ENCODE measurements at regions not wholly inside any gene's neighbourhood (a gene's known extent, or its start where the extent isn't known, plus 50 kb on each side); places are given as distances from the start of the nearest gene placed in this dataset.

DNA sequence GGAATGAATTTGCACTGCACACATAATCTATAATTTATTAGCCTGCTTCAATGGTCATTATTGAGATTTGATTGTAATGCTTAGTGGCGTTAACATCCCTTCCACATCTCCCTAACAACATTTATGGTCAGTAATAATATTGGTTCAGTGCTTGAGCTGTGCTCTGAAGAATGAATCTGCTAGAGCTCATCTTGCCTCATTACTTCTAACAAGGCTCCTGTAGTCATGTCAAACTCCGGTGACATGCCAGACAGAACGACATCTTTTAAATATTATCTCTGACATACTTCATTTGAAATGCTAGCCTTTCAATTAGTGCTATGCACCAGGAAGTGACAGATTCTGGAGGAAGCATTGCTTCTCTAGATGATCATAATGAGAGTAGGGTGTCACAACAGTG, 240.3 kb upstream of the BTBD3 start:
- no peak overlapping the region for H3K4me3 ChIP-seq
- H3K27ac ChIP-seq = no peak overlapping the region
- H3K9me3 ChIP-seq = no peaks in the 10 kb centered on the region
- H3K4me1 ChIP-seq = peaks cover 0 to 14% (median 0%) of the 10 kb centered on the region in 3 donors
- no peaks in the 10 kb centered on the region for H3K36me3 ChIP-seq
- WGBS, 2 donors (ENCODE audit: low coverage in 1 of 2) = 86 to 90% methylated on average over 3 of the region's 3 CpGs
- no peak for TF ChIP-seq EP300 (IDR thresholded peaks at IDR 0.05)
- TF ChIP-seq POLR2A (IDR thresholded peaks at IDR 0.05) = no peak
- TF ChIP-seq, protein P1, sequence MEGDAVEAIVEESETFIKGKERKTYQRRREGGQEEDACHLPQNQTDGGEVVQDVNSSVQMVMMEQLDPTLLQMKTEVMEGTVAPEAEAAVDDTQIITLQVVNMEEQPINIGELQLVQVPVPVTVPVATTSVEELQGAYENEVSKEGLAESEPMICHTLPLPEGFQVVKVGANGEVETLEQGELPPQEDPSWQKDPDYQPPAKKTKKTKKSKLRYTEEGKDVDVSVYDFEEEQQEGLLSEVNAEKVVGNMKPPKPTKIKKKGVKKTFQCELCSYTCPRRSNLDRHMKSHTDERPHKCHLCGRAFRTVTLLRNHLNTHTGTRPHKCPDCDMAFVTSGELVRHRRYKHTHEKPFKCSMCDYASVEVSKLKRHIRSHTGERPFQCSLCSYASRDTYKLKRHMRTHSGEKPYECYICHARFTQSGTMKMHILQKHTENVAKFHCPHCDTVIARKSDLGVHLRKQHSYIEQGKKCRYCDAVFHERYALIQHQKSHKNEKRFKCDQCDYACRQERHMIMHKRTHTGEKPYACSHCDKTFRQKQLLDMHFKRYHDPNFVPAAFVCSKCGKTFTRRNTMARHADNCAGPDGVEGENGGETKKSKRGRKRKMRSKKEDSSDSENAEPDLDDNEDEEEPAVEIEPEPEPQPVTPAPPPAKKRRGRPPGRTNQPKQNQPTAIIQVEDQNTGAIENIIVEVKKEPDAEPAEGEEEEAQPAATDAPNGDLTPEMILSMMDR (IDR thresholded peaks at IDR 0.05) = no peak
- no peak for TF ChIP-seq POLR2AphosphoS5 (IDR thresholded peaks at IDR 0.05)
- no peaks in the 10 kb centered on the region for H3K27me3 ChIP-seq
- ATAC-seq = no peak

DNA sequence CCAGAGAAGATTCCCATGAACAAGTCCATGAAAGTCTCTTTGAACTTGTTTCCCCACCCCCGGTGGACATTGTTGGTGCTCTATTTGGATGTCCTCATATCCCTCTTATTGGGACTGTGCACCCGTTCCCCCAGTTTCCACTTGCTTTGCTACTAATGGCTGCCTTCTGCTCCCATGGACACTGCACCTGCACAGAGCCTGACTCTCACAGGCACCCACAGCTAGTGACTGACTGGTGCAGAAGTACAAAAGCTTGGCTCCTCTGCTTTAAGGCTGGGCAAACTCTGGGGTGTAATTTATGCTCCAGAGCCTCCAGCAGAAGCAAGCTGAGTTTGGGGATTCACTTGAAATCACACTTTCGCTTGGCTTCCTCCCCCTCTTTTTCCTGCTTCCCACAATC, 239.9 kb upstream of the BTBD3 start:
- no peaks in the 10 kb centered on the region for H3K36me3 ChIP-seq
- H3K4me3 ChIP-seq = no peak overlapping the region
- no peaks in the 10 kb centered on the region for H3K9me3 ChIP-seq
- ATAC-seq = no peak
- no peak for TF ChIP-seq POLR2AphosphoS5 (IDR thresholded peaks at IDR 0.05)
- TF ChIP-seq, protein P1 (IDR thresholded peaks at IDR 0.05) = no peak
- H3K27ac ChIP-seq = no peak overlapping the region
- 81 to 96% methylated on average over 2 to 3 of the region's 3 CpGs for WGBS, 2 donors (ENCODE audit: low coverage in 1 of 2)
- H3K27me3 ChIP-seq = no peaks in the 10 kb centered on the region
- H3K4me1 ChIP-seq = peaks cover 0 to 14% (median 0%) of the 10 kb centered on the region in 3 donors

DNA sequence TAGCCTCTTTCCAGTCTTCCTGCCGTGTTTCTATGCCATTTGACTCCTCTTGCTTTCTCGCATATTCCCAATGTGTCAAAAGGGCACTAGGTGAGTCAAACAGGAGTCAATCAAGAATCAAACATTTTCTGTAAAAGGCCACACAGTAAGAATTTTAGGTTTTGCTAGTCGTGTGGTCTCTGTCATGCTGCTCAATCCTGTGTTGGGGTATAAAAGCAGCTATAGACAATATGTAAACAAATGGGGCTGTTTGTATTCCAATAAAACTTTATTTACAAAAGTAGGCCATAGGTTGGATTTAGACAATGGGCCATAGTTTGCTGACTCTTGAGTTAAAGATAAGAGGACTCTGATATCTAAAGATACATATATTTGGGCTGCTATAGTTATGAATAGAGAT, 235.4 kb upstream of the BTBD3 start:
- Histone ChIP-seq H3K9me3 (no peaks in the 10 kb centered on the region), H3K4me1 (peaks cover 0 to 10% (median 0%) of the 10 kb centered on the region in 3 donors), H3K36me3 (no peaks in the 10 kb centered on the region), H3K27me3 (no peaks in the 10 kb centered on the region), H3K27ac (no peak overlapping the region), H3K4me3 (no peak overlapping the region)
- WGBS, 2 donors (ENCODE audit: low coverage in 1 of 2) = 48 to 50% methylated on average over 3 of the region's 3 CpGs
- ATAC-seq = no peak
- TF ChIP-seq, protein P1 (IDR thresholded peaks at IDR 0.05) = no peak
- TF ChIP-seq EP300 (IDR thresholded peaks at IDR 0.05) (no peak), POLR2A (IDR thresholded peaks at IDR 0.05) (no peak), POLR2AphosphoS5 (IDR thresholded peaks at IDR 0.05) (no peak)

DNA sequence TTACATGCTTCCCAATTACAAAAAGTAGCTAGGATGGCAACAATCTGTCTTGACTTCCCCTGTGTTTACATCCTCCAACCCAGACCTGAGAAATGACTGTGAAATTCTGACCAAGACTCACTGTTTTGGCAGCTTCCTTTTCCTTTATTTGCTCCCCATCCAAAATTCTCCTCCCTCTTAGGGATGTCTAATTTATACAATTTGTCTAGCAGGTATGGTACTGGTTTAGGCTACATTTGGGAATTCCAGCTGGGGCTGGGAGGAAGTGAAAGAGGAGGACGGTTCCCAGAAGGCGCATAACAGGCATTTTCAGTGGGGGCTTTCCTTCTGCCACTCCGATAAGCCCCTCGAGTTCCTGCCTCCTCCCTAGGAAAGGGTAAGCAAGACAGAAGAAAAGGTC, 231.5 kb upstream of the BTBD3 start:
- H3K27ac ChIP-seq = no peak overlapping the region
- 60% methylated on average over 1 to 4 of the region's 4 CpGs for WGBS, 2 donors (ENCODE audit: low coverage in 1 of 2)
- H3K4me1 ChIP-seq = peaks cover 0 to 12% (median 0%) of the 10 kb centered on the region in 3 donors
- no peak overlapping the region for H3K4me3 ChIP-seq
- H3K36me3 ChIP-seq = no peaks in the 10 kb centered on the region
- TF ChIP-seq POLR2AphosphoS5 (IDR thresholded peaks at IDR 0.05) (no peak), EP300 (IDR thresholded peaks at IDR 0.05) (no peak), POLR2A (IDR thresholded peaks at IDR 0.05) (no peak)
- TF ChIP-seq, protein P1 (IDR thresholded peaks at IDR 0.05) = no peak
- ATAC-seq = no peak
- H3K9me3 ChIP-seq = no peaks in the 10 kb centered on the region
- no peaks in the 10 kb centered on the region for H3K27me3 ChIP-seq

DNA sequence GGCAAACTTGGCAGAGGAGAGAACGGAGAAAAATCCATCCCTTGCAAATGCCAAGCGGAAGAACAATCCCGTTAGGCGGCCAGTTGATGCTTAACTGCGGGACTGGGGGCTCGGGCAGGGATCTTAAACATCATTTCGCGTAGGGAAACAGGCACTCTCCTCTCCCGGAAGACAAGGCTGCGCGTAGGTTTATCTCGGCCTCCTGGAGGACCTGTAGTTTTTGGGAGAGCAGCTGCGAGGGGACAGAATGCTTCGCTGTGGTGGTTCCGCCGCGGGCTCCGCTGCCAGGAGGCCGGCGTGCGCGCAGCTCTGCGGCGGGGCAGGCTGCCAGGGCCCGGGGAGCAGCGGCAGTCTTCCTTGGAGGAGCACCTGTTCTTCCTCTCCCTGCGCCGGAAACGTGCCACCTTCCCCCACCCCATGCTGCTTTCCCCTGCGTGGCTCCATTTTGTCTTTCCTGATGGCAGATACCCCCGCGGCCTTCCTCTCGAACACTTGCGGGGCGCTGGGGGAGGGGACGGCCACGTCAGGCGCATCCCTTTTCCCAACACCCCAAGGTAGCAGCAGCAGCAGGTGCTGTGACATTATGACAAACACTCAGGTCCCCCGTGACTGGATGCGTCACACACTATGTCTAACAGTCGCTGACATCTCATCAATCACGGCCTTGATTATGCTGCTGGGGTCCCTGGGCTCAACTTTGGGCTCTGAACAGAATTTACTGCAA, 230.7 kb upstream of the BTBD3 start:
- H3K36me3 ChIP-seq = no peaks in the 10 kb centered on the region
- H3K4me1 ChIP-seq = peaks cover 0 to 12% (median 0%) of the 10 kb centered on the region in 3 donors
- no peaks in the 10 kb centered on the region for H3K9me3 ChIP-seq
- no peak for TF ChIP-seq POLR2A (IDR thresholded peaks at IDR 0.05)
- H3K27me3 ChIP-seq = no peaks in the 10 kb centered on the region
- no peak overlapping the region for H3K27ac ChIP-seq
- H3K4me3 ChIP-seq = peak overlapping the region; percentile 11 to 46
- no peak for ATAC-seq
- WGBS, 2 donors (ENCODE audit: low coverage in 1 of 2) = 6 to 13% methylated on average over 15 to 19 of the region's 42 CpGs
